Activated CD8-positive, alpha-beta T cell treated with anti-CD3 and anti-CD28 coated beads for 36 hours (primary cell): ENCODE measurements at regions not wholly inside any gene's neighbourhood (a gene's known extent, or its start where the extent isn't known, plus 50 kb on each side); places are given as distances from the start of the nearest gene placed in this dataset.

ENCODE experiments used
- ATAC-seq: fragments of 200-7000 bp; cut with Tn5 transposase; one replicate; pipeline ENCODE4 v1.10.0; 2021; ENCODE audit warnings: mild to moderate bottlenecking, moderate library complexity
- CTCF ChIA-PET: fragments of 350-600 bp; sonication (Branson Sonifier 250); formaldehyde crosslinking; loops from one replicate; lab custom pipeline; 2021; ENCODE audit warnings: antibody characterized with exemption; lab: Charles Lee
- POLR2A ChIA-PET: fragments of 350-600 bp; sonication (Branson Sonifier 250); formaldehyde crosslinking; loops from one replicate; lab custom pipeline; 2021; ENCODE audit warnings: antibody characterized with exemption; lab: Charles Lee
- DNase-seq: peaks from one replicate; pipeline ENCODE4 v3.0.0-alpha.2; 2020
- H3K27ac Mint-ChIP-seq: one replicate; pipeline ENCODE4 v1.8.0; 2021; ENCODE audit warnings: mild to moderate bottlenecking, mixed read lengths
- H3K27me3 Mint-ChIP-seq: one replicate; pipeline ENCODE4 v1.8.0; 2021; ENCODE audit warnings: mixed read lengths
- H3K36me3 Mint-ChIP-seq: one replicate; pipeline ENCODE4 v1.8.0; 2021; ENCODE audit warnings: low read depth, mixed read lengths
- H3K4me1 Mint-ChIP-seq: one replicate; pipeline ENCODE4 v1.8.0; 2021; ENCODE audit warnings: low read depth, mixed read lengths
- H3K4me3 Mint-ChIP-seq: one replicate; pipeline ENCODE4 v1.8.0; 2021; ENCODE audit warnings: mild to moderate bottlenecking, moderate library complexity, mixed read lengths
- H3K9me3 Mint-ChIP-seq: one replicate; pipeline ENCODE4 v1.8.0; 2021; ENCODE audit warnings: mixed read lengths
- intact Hi-C: fragments of 100-400 bp; cut with micrococcal nuclease; formaldehyde crosslinking; loops from one replicate; pipeline ENCODE4 v1.10.0; 2022
- TF ChIP-seq, protein P1 (sequence below): fragments of 200-600 bp; IDR thresholded peaks from one replicate; pipeline ENCODE4 v1.8.0; 2022; ENCODE audit warnings: antibody characterized with exemption, mild to moderate bottlenecking

DNA sequence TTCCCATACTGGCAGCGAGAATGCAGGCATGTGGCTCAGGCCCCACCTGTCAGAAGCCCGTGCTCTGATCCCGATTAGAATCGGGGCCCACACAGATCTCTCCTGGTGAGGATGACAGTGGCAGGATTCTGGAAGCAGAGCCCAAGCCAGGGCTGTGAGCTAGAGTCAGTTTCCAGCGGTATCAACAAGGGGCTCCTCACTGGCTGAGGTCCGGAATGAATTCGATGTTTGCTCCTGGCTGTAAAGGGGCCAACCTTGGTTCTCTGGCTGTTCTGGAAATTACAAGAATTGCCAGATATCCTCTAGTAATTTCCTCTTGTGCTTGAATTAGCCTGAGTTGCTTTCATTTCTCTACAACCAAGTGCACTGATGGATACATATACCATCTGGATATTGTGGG is 129.1 kb upstream of the SPRY4 start:
- H3K27ac Mint-ChIP-seq, result no peak overlapping the region
- H3K9me3 Mint-ChIP-seq, result peaks cover 9% of the 10 kb centered on the region
- H3K4me1 Mint-ChIP-seq, result peaks cover 6% of the 10 kb centered on the region
- no peaks in the 10 kb centered on the region for H3K36me3 Mint-ChIP-seq
- POLR2A ChIA-PET, result no interaction called here
- H3K4me3 Mint-ChIP-seq, result no peak overlapping the region
- no peaks in the 10 kb centered on the region for H3K27me3 Mint-ChIP-seq
- DNase-seq (no peak), ATAC-seq (no peak)
- CTCF ChIA-PET, result no interaction called here
- TF ChIP-seq, protein P1, sequence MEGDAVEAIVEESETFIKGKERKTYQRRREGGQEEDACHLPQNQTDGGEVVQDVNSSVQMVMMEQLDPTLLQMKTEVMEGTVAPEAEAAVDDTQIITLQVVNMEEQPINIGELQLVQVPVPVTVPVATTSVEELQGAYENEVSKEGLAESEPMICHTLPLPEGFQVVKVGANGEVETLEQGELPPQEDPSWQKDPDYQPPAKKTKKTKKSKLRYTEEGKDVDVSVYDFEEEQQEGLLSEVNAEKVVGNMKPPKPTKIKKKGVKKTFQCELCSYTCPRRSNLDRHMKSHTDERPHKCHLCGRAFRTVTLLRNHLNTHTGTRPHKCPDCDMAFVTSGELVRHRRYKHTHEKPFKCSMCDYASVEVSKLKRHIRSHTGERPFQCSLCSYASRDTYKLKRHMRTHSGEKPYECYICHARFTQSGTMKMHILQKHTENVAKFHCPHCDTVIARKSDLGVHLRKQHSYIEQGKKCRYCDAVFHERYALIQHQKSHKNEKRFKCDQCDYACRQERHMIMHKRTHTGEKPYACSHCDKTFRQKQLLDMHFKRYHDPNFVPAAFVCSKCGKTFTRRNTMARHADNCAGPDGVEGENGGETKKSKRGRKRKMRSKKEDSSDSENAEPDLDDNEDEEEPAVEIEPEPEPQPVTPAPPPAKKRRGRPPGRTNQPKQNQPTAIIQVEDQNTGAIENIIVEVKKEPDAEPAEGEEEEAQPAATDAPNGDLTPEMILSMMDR, result no peak
- intact Hi-C loops, result no loop called here

DNA sequence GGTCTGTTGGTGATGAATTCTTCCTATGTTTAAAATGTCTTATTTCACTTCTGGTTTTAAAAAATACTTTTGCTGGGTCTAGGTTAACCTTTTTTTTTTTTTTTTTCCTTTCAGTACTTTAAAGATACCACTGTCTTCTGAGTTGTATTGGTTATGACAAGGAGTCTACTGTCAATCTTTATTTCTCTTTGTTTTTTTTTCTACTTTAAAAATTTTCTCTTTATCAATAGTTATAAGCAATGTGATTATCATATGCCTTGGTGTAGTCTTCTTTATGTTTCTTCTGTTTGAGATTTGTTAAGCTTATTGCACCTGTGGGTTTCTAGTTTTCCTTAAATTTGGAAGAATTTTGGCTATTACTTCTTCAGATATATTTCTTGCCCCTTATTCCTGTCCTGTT is 125.6 kb upstream of the SPRY4 start:
- CTCF ChIA-PET, result no interaction called here
- Mint-ChIP-seq H3K4me1 (no peaks in the 10 kb centered on the region), H3K4me3 (no peak overlapping the region), H3K27ac (no peak overlapping the region), H3K27me3 (no peaks in the 10 kb centered on the region), H3K9me3 (peaks cover 7% of the 10 kb centered on the region), H3K36me3 (no peaks in the 10 kb centered on the region)
- intact Hi-C loops, result no loop called here
- no peak for ATAC-seq
- DNase-seq, result no peak
- POLR2A ChIA-PET, result no interaction called here
- TF ChIP-seq, protein P1, result no peak

- H3K36me3 Mint-ChIP-seq, result no peaks in the 10 kb centered on the region
- H3K27me3 Mint-ChIP-seq, result no peaks in the 10 kb centered on the region
- CTCF ChIA-PET, result no interaction called here
- no peaks in the 10 kb centered on the region for H3K4me1 Mint-ChIP-seq
- POLR2A ChIA-PET, result interaction anchor here (0.6 kb wide), 1 partner anchor 565 kb away, joined by 3 read pairs; no protein-coding TSS in a partner anchor
- H3K27ac Mint-ChIP-seq, result no peak overlapping the region
- H3K9me3 Mint-ChIP-seq, result peaks cover 7% of the 10 kb centered on the region
- H3K4me3 Mint-ChIP-seq, result no peak overlapping the region
- DNase-seq, result no peak
- TF ChIP-seq, protein P1, result no peak
- intact Hi-C loops, result no loop called here
- no peak for ATAC-seq
Observed at GRCh38 chr5:142447887-142448286, 123.1 kb upstream of the SPRY4 start.

GRCh38 chr5:142446960-142447279 is 122.1 kb upstream of the SPRY4 start:
- H3K4me3 Mint-ChIP-seq, result no peak overlapping the region
- H3K9me3 Mint-ChIP-seq, result peaks cover 7% of the 10 kb centered on the region
- no peaks in the 10 kb centered on the region for H3K36me3 Mint-ChIP-seq
- TF ChIP-seq, protein P1, result no peak
- no peak overlapping the region for H3K27ac Mint-ChIP-seq
- ATAC-seq (no peak), DNase-seq (no peak)
- H3K4me1 Mint-ChIP-seq, result peaks cover 3% of the 10 kb centered on the region
- ChIA-PET CTCF (no interaction called here), POLR2A (no interaction called here)
- intact Hi-C loops, result no loop called here
- H3K27me3 Mint-ChIP-seq, result peaks cover 7% of the 10 kb centered on the region

DNA sequence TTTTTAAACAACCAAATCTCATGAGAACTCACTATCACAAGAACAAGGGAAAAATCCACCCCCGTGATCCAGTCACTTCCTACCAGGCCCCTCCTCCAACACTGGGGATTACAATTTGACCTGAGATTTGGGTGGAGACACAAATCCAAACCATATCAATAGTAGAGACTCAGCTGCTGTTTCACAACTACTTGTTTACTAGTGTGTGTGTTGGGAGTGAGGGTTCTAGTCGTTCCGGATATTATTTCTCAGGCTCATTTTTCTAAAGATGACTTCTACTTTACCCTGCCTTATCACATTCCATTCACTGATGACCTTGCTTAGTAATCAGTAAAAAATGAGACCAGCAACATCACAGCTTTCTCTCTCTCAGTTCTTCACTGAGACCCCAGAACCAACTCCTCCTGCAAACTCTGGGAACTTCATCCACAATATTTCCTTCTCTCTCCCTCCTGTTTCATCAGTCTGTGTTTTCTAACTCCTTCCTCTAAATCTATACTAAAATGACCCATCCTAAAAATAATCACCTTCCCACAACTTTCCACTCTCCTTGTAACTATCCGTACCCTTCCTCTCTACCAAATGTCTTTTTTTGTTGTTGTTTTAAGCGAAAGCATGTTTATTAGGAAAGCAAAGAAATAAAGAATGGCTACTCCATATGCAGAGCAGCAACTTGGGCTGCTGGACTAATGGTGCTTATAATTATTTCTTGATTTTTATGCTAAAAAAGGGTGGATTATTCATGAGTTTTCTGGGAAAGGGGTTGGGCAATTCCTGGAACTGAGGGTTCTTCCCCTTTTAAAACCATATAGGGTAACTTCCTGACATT is 121.5 kb upstream of the SPRY4 start:
- DNase-seq (no peak), ATAC-seq (no peak)
- Mint-ChIP-seq H3K9me3 (peaks cover 7% of the 10 kb centered on the region), H3K36me3 (no peaks in the 10 kb centered on the region), H3K27me3 (peaks cover 10% of the 10 kb centered on the region), H3K27ac (no peak overlapping the region), H3K4me1 (peaks cover 9% of the 10 kb centered on the region), H3K4me3 (no peak overlapping the region)
- TF ChIP-seq, protein P1, result no peak
- ChIA-PET POLR2A (no interaction called here), CTCF (no interaction called here)
- intact Hi-C loops, result no loop called here
